ENCODE measurements at regions not wholly inside any gene's neighbourhood (a gene's known extent, or its start where the extent isn't known, plus 50 kb on each side); places are given as distances from the start of the nearest gene placed in this dataset.
"Not testable (repeated sequence)": the region's sequence is repeated elsewhere in the genome, so short reads cannot be mapped to it uniquely, and the experiment has no call there.

- Histone ChIP-seq H3K27me3 (no peaks in the 10 kb centered on the region), H3K9me3 (no peaks in the 10 kb centered on the region), H3K36me3 (no peaks in the 10 kb centered on the region), H3K4me3 (no peak overlapping the region)
- no peak for DNase-seq
Observed at GRCh38 chrX:65451663-65452062, 82.9 kb downstream of the LAS1L start.

DNA sequence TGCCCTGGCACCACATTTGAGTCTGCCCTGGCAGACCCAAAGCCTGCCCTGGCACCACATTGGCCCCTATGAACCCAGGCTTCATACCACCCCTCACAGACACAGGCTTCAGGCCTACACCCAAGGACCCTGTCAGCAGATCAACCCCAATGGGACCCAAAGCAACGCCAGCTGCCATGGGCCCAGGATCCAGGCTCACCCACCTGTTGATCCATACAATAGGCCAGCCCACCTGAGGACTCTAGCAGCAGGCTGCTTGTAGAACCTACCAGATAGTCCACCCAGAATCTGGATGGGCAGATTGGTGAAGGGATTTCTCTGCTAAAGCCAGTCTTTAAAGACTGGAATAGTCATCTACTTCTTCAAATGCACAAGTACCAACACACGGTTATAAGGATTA is 114.4 kb downstream of the LAS1L start:
- no peak for DNase-seq
- no peaks in the 10 kb centered on the region for H3K36me3 ChIP-seq
- H3K9me3 ChIP-seq = no peaks in the 10 kb centered on the region
- H3K27me3 ChIP-seq = no peaks in the 10 kb centered on the region
- H3K4me3 ChIP-seq = no peak overlapping the region

DNA sequence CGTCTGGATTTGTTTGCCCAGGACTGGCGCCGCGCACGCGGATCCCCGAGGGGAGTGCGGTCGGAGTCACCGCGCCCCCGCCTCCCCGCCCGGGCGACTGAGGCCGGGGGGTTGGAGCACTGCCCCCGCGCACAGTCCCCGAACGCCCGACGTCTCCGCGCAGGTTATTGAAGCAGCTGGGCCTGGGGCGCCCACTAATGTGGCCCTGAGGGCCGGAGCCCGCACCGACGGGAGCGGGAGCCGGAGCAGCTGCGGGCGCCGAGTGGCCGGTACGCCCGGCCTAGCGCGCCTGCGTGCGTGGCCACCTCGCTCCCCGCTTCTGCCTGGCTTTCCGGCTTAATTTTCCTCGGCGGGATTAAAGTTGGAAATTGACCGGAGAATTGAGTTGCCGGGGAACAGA is 126.9 kb downstream of the LAS1L start:
- not testable (repeated sequence) for H3K36me3 ChIP-seq, H3K4me3 ChIP-seq, DNase-seq, H3K9me3 ChIP-seq
- H3K27me3 ChIP-seq = peaks cover 13% of the 10 kb centered on the region

DNA sequence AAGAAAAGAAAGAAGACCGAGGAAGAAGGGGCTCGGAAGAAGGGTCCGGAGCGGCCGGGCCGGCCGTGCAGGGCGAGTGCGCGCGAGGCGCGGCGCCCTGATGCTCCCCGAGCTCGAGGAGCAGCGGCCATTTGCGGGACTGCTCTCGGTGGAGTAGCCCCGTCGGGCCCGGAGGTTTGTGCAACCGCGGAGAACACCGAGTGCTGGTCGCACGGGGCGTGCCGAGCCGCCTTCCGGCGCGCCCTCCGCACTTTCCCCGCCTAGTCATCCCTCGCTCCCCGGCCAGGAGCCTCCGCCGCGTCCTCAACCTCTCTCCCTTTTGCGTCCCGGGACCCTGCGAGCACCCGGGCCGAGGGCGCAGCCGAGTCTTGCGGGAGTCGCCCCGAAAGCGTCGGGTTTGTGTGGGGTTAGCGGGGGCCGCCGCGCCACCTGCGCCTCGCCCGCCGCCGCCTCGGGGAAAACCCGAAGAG is 127.4 kb downstream of the LAS1L start:
- Histone ChIP-seq H3K4me3 (no peak overlapping the region), H3K9me3 (no peaks in the 10 kb centered on the region), H3K36me3 (no peaks in the 10 kb centered on the region), H3K27me3 (peaks cover 13% of the 10 kb centered on the region)
- DNase-seq = no peak

- Histone ChIP-seq H3K36me3 (no peaks in the 10 kb centered on the region), H3K4me3 (no peak overlapping the region), H3K27me3 (peaks cover 13% of the 10 kb centered on the region), H3K9me3 (no peaks in the 10 kb centered on the region)
- DNase-seq = peak; percentile 4
Observed at GRCh38 chrX:65406532-65406931, 128.1 kb downstream of the LAS1L start.

GRCh38 chrX:65392284-65392683 is 142.3 kb downstream of the LAS1L start:
- no peak for DNase-seq
- no peaks in the 10 kb centered on the region for H3K27me3 ChIP-seq
- H3K4me3 ChIP-seq = no peak overlapping the region
- H3K9me3 ChIP-seq = no peaks in the 10 kb centered on the region
- no peaks in the 10 kb centered on the region for H3K36me3 ChIP-seq

DNA sequence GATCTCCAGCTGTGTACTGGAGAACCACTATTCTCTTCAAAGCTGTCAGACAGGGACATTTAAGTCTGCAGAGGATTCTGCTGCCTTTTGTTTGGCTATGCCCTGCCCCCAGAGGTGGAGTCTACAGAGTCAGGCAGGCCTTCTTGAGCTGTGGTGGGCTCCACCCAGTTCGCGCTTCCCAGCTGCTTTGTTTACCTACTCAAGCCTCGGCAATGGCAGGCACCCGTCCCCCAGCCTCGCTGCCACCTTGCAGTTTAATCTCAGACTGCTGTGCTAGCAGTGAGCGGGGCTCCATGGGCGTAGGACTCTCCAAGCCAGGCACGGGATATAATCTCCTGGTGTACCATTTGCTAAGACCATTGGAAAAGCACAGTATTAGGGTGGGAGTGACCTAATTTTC is 145.5 kb downstream of the LAS1L start:
- H3K27me3 ChIP-seq, DNase-seq, H3K36me3 ChIP-seq, H3K4me3 ChIP-seq, H3K9me3 ChIP-seq: not testable (repeated sequence)

Measured in MG63 (cell line).